GM12801 (cell line): ENCODE measurements at regions not wholly inside any gene's neighbourhood (a gene's known extent, or its start where the extent isn't known, plus 50 kb on each side); places are given as distances from the start of the nearest gene placed in this dataset.

Experiments used
- CTCF ChIP-seq: IDR thresholded peaks from one replicate; pipeline ENCODE4 v1.5.1; 2011; ENCODE audit warnings: control low read depth; ENCODE audit not compliant: insufficient read length; ENCODE audit errors: extremely low read depth

GRCh38 chr4:124386163-124386562 lies 326.4 kb downstream of the ANKRD50 start:
- no peak for TF ChIP-seq CTCF

GRCh38 chr4:124386648-124387047 lies 325.9 kb downstream of the ANKRD50 start:
- TF ChIP-seq CTCF = no peak

- TF ChIP-seq CTCF = no peak
Measured at GRCh38 chr4:124389591-124389990, 322.9 kb downstream of the ANKRD50 start.

GRCh38 chr4:124390861-124391260 lies 321.7 kb downstream of the ANKRD50 start:
- no peak for TF ChIP-seq CTCF

- TF ChIP-seq CTCF = no peak
Measured at GRCh38 chr4:124396333-124396732, 316.2 kb downstream of the ANKRD50 start.

- no peak for TF ChIP-seq CTCF
Measured at GRCh38 chr4:124401606-124402005, 310.9 kb downstream of the ANKRD50 start.

GRCh38 chr4:124409044-124409443 lies 303.5 kb downstream of the ANKRD50 start:
- TF ChIP-seq CTCF = no peak

- no peak for TF ChIP-seq CTCF
Measured at GRCh38 chr4:124414276-124415040, 298.1 kb downstream of the ANKRD50 start.
